LHCN-M2 (cell line): ENCODE measurements at regions not wholly inside any gene's neighbourhood (a gene's known extent, or its start where the extent isn't known, plus 50 kb on each side); places are given as distances from the start of the nearest gene placed in this dataset.
"Not testable (repeated sequence)": the region's sequence is repeated elsewhere in the genome, so short reads cannot be mapped to it uniquely, and the experiment has no call there.

Experiments used
- DNase-seq: peaks from one replicate; pipeline ENCODE4 v3.0.0-alpha.2; 2012; ENCODE audit warnings: low read depth

- DNase-seq, result peak; percentile 60
Measured at GRCh38 chr4:15336410-15337167, 91.2 kb upstream of the C1QTNF7 start.

GRCh38 chr4:15337168-15337657 is 90.6 kb upstream of the C1QTNF7 start:
- not testable (repeated sequence) for DNase-seq

DNA sequence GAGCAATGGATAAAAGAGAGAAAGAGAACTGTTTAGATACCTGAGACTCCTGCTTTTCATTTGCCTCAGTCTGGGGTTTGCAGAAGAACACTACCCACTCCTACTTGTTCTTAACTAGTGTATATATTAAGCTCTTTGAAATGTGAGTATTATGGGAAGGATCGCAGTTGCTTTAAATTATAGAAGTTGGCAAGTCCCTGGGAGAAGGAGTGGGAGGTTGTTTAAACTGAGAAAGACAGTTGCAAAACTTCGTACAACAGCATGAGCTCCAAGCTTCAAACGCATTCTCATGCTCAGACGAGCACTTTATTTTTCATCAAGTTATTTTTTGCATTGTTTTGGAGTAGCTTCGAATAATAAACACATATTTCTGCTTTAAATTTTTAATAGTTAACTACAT is 88.1 kb upstream of the C1QTNF7 start:
- no peak for DNase-seq

- no peak for DNase-seq
Measured at GRCh38 chr4:15340332-15340731, 87.5 kb upstream of the C1QTNF7 start.

DNA sequence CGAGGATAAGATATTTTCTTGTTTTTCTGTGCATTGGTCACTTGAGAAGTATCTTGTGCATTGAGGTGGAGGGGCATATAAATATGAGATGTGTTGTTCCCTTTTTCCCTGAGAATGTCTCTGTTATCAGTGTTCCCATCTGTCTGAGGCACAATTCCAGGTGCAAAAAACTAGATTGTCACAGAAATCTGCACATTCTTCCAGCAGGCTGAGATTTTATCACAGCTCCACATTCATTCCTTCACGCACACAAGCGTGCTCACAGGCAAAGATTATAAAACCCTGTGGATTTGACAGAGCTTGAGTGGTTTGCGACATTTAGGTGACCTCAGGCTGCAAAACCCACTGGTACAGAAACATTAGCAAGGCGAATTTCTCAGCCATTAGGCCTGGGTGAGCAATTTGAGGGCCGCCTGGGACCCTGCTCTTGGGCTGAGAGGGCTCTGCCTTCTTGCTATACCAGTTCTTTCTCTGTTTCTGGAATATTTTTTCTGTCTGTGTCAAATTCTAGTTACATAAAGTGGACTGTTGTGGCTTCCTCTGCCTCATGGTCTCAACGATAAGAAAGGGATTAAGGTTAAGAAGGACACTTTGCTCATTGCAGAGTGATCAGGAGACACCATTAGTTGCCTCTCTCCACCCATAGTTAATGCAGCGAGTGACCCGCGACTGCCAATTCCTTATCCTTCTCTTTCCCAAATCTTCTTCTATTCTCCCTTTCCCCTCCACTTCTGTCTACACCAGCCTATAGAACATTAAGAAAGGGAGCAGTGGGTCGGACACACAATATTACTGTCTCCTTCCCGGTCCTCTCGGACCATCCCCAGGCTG is 86.7 kb upstream of the C1QTNF7 start:
- no peak for DNase-seq

- no peak for DNase-seq
Measured at GRCh38 chr4:15341733-15342300, 86.0 kb upstream of the C1QTNF7 start.

- no peak for DNase-seq
Measured at GRCh38 chr4:15343000-15343399, 84.8 kb upstream of the C1QTNF7 start.

- DNase-seq, result peak; percentile 46
Measured at GRCh38 chr4:15343581-15343980, 84.3 kb upstream of the C1QTNF7 start.

DNA sequence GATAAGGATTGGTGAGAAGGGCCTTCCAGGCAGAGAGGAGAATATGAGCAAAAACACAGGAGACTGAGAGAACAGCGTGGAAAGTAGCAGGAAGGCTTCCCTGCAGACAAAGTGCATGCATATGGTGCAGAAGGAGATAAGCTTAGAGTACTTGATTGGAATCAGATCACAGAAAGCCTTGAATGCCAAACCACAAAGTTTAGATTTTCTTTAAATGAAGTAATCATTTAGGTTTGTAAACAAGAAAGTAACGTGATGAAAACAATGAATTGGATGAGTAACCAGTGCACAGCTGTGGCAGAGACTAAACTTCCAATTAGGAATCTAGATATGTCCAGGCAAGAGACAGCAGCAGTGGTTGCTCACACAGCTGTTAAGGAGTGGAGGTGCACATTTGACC is 83.8 kb upstream of the C1QTNF7 start:
- DNase-seq, result peak; percentile 83

DNA sequence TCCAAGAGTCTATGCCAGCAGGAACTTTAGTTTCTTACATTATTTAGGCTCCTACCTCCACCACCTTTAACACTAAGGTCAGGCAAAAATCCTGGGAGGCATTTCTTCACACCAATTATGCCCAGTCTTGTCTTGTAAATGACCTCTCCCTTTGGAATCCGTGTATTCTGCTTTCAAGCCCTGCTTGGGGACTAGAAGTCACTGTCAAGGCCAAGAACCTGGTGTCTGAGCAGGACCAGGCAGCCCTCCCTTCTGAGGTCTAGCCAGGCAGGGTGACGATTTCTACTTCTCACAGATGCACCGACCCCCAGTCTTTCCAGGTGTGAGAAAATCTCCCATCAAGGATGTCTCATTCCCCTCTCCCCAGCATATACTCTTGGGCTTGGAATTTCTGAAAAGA is 82.7 kb upstream of the C1QTNF7 start:
- no peak for DNase-seq

DNA sequence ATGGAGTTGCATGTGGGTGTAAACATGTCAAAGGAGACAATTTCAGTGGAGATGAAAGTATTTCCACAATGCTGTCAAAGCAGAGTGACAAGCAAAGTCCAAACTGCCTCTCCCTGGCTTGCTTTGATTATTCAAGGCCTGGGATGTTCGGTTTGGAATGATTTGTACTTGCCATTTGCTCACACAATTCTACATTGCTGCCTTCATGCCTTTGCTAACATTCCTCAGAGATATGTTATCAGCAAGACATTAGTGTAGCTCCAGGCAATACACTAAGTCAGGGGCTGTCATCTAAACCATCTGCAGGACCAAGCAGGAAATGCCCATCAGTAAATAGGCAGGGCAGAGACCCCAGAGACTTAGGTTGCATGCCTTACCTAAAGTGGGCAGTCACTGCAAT is 79.6 kb upstream of the C1QTNF7 start:
- no peak for DNase-seq

DNA sequence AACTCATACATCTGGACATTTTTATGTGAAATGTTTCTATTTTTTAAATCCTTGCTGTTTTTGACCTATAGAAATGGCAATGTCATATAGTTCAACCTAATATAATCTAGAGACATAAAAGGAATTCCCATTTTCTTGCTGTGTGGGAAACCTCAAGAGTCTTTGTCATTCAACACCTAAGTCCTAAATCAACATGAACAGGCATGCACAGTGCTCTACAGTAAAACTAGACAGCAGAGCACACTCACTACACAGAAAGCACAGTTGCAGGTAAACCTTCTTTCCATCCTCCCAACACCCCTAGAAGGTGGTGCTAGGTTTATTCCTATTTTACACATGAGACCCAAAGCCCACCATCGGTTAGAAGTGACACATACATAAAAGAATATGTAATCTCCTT is 79.1 kb upstream of the C1QTNF7 start:
- DNase-seq, result no peak

DNA sequence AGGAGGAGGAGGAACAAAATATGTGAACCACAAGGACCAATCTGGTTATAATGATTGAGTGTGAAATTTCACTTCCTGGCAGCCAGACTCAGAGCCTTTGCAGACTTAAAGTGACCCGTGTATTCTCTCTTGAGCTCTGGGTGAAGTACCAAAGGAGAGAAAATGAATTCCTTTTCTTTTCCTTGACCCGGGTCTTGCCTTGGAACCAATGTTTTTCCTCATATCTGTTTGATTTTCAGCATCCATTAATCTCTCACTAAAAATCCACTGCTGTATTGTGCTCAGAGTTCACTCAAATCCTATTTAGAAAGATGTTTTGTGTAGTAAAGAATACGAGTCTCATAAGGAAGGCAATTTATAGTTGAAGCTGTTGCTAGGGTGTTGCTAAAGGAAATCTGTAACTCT is 78.3 kb upstream of the C1QTNF7 start:
- DNase-seq, result no peak

DNA sequence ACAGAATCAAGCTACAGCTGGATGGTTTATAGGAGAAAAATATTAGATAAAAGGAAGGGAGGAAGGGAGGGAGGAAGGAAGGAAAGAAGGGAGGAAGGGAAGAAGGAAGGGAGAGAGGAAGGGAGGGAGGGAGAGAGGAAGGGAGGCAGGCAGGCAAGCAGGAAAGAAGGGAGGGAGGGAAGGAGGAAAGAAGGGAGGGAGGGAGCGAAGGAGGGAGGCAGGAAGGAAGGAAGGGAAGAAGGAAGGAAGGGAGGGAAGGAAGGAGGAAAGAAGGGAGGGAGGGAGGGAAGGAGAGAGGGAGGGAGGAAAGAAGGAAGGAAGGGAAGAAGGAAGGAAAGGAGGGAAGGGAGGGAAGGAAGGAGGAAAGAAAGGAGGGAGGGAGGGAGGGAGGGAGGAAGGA is 77.9 kb upstream of the C1QTNF7 start:
- no peak for DNase-seq

GRCh38 chr4:15352524-15352923 is 75.3 kb upstream of the C1QTNF7 start:
- DNase-seq, result no peak

GRCh38 chr4:15353207-15353606 is 74.6 kb upstream of the C1QTNF7 start:
- no peak for DNase-seq

- DNase-seq, result no peak
Measured at GRCh38 chr4:15354371-15355297, 73.2 kb upstream of the C1QTNF7 start.

GRCh38 chr4:15361529-15361928 is 66.3 kb upstream of the C1QTNF7 start:
- no peak for DNase-seq

- DNase-seq, result no peak
Measured at GRCh38 chr4:15362541-15362940, 65.3 kb upstream of the C1QTNF7 start.

GRCh38 chr4:15364183-15364582 is 63.6 kb upstream of the C1QTNF7 start:
- DNase-seq, result no peak

DNA sequence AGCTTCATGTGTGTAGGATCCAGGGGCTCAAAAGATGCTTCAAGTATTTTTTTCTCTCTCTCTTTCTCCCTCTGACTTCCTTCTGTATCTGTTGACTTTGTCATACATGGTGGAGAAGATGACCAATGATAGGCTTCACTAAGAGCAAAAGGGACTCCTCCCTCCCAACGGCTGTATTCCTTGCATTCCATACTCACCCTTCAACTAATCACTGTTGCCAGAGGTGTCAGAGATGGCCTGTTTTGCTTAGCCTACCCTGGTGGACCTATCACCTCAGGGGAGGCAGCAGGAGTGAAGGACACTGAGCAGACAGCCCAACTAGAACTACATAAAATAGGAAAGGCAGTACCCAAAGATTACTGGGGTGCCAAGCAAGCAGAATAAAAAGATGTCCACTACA is 62.2 kb upstream of the C1QTNF7 start:
- DNase-seq, result no peak
